Tibial artery (tissue), 4 donors: ENCODE measurements at regions not wholly inside any gene's neighbourhood (a gene's known extent, or its start where the extent isn't known, plus 50 kb on each side); places are given as distances from the start of the nearest gene placed in this dataset.

Experiments used
- DNase-seq, 2 donors: peaks; one replicate each; pipeline ENCODE4 v3.0.0-alpha.2; 2019
- H3K27ac ChIP-seq, 2 donors: fragments of 200-600 bp; sonication (generic) in 1 of 2; 1 replicate in 1 of 2; 2 replicates in 1 of 2; pipeline ENCODE4 v1.5.1; 2018 to 2019; ENCODE audit warnings: mild to moderate bottlenecking in 1 of 2
- H3K27me3 ChIP-seq, 2 donors: fragments of 200-600 bp; sonication (generic) in 1 of 2; one replicate each; pipeline versions ENCODE4 v1.5.1 to v1.6.0; 2016 to 2019
- H3K36me3 ChIP-seq, 3 donors: fragments of 200-600 bp; sonication (generic) in 2 of 3; one replicate each; pipeline ENCODE4 v1.5.1; 2016 to 2019; ENCODE audit warnings: mild to moderate bottlenecking in 2 of 3
- H3K4me1 ChIP-seq, 4 donors: fragments of 200-600 bp; sonication (generic) in 2 of 4; 1 replicate in 3 of 4; 2 replicates in 1 of 4; pipeline ENCODE4 v1.5.1; 2016 to 2019
- H3K4me3 ChIP-seq, 2 donors: fragments of 200-600 bp; sonication (generic) in 1 of 2; 1 replicate in 1 of 2; 2 replicates in 1 of 2; pipeline ENCODE4 v1.5.1; 2018 to 2019; ENCODE audit warnings: mild to moderate bottlenecking in 2 of 2
- H3K9me3 ChIP-seq, 3 donors: fragments of 200-600 bp; sonication (generic) in 1 of 3; one replicate each; pipeline ENCODE4 v1.5.1; 2016 to 2019
- intact Hi-C: fragments of 100-400 bp; cut with DNase I; formaldehyde crosslinking; loops from one replicate; pipeline ENCODE4 v1.15.0; 2023; ENCODE audit warnings: low total_unique reads
- TF ChIP-seq, protein P1 (sequence below), 2 experiments: fragments of 200-600 bp in 1 of 2; fragments of 450-650 bp in 1 of 2; IDR thresholded peaks; one replicate each; pipeline ENCODE4 v1.5.1; 2017 to 2019; ENCODE audit warnings: antibody characterized with exemption in 2 of 2, mild to moderate bottlenecking in 1 of 2, moderate library complexity in 1 of 2

DNA sequence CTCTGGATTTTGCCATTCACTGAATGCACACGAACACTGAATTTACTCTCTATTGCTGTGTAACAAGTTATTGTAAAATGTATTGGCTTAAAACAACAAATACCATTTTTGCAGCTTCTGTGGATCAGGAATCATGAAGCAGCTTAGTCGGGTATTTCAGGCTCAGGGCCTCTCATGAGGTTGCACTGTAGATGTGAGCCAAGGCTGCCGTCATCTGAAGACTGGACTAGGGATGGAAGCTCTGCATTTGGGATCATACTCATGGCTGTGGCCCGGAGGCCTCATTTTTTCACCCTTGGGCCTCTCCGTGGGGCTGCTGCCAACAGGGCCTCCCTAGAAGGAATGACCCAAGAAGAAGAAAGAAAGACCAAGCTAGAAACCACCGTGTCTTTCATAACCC lies 492.4 kb upstream of the CDH4 start:
- Histone ChIP-seq H3K36me3 (no peaks in the 10 kb centered on the region), H3K4me1 (no peaks in the 10 kb centered on the region), H3K27me3 (no peaks in the 10 kb centered on the region), H3K9me3 (no peaks in the 10 kb centered on the region), H3K4me3 (no peak overlapping the region), H3K27ac (no peak overlapping the region)
- intact Hi-C loops: no loop called here
- no peak for DNase-seq
- TF ChIP-seq, protein P1, sequence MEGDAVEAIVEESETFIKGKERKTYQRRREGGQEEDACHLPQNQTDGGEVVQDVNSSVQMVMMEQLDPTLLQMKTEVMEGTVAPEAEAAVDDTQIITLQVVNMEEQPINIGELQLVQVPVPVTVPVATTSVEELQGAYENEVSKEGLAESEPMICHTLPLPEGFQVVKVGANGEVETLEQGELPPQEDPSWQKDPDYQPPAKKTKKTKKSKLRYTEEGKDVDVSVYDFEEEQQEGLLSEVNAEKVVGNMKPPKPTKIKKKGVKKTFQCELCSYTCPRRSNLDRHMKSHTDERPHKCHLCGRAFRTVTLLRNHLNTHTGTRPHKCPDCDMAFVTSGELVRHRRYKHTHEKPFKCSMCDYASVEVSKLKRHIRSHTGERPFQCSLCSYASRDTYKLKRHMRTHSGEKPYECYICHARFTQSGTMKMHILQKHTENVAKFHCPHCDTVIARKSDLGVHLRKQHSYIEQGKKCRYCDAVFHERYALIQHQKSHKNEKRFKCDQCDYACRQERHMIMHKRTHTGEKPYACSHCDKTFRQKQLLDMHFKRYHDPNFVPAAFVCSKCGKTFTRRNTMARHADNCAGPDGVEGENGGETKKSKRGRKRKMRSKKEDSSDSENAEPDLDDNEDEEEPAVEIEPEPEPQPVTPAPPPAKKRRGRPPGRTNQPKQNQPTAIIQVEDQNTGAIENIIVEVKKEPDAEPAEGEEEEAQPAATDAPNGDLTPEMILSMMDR (IDR thresholded peaks at IDR 0.05): no peak

DNA sequence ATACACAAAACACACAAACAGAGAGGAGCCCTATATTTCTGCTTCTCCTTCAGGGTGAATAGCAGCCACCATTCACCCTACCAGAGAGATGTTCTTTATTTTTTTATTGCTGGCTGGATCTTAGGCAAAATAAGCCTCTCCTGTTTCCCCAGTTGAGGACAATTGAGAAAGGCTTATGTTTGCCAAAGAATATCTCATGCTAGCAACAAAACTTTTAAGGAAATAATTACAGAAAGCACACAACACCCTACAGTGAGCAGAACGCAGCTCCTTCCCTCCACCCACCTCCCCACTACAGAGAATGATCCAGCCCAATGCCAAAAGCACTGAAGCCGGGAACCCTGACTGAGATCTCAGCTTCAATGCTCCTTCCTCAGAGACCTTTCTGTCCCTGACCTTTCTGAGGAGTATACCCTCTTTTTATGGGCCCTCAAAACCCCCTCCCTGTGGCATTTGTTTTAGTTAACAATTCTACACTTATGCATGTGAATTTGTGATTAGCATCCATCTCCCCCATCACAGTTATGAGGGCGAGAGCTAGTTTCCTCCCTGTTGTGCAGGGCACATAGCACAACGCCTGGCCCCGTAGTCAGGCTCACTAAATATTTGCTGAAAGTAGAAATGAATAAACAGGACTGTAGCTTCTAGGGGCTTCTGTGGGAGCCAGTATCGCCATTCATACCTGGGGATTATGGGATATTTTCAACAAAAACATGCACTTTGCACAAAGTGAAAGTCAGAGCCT lies 491.6 kb upstream of the CDH4 start:
- Histone ChIP-seq H3K27me3 (no peaks in the 10 kb centered on the region), H3K4me1 (no peaks in the 10 kb centered on the region), H3K4me3 (no peak overlapping the region), H3K36me3 (no peaks in the 10 kb centered on the region), H3K27ac (no peak overlapping the region), H3K9me3 (no peaks in the 10 kb centered on the region)
- intact Hi-C loops: no loop called here
- TF ChIP-seq, protein P1 (IDR thresholded peaks at IDR 0.05): no peak
- DNase-seq: no peak

DNA sequence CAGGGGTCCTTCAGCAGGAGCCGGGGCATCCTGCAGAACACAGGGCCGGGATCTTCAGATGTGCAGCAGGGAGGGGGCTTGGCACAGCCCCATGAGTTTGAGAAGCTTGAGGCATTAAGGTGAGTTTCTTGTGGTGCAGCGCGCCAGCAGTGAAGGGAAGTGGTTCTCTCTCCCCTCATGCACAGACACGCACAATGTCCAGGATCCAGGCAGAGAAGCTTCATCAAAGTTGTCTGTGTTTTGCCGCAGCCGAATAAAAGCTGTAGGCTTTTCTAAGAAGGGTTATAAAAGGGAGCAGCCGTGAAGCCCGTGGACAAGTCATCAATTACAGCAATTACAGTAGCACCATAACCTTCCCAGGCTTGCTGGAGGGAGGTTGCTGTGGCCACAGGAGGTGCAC lies 491.0 kb upstream of the CDH4 start:
- no peak for DNase-seq
- H3K9me3 ChIP-seq: no peaks in the 10 kb centered on the region
- no peak overlapping the region for H3K4me3 ChIP-seq
- H3K36me3 ChIP-seq: no peaks in the 10 kb centered on the region
- no peaks in the 10 kb centered on the region for H3K27me3 ChIP-seq
- H3K27ac ChIP-seq: no peak overlapping the region
- TF ChIP-seq, protein P1 (IDR thresholded peaks at IDR 0.05): no peak
- H3K4me1 ChIP-seq: no peaks in the 10 kb centered on the region
- intact Hi-C loops: no loop called here

DNA sequence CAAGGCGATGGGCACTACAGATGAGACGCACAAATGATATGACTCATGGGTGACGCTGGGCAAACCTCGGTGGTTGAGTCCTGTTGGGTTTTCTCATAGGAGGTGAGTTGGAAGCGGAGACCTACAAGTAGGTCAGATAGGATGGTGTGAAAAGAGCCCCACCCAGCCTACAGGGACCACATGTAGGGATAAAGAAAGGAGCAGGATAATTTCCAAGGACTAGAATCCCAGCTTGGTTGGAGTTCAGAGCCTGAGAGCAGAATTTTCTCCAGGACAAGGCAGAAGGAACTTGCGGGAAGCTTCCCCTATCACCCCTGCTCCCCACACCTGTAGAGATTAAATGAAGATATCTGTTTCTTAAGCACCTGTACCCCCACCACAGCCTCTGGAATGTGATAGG lies 489.7 kb upstream of the CDH4 start:
- DNase-seq: no peak
- intact Hi-C loops: no loop called here
- Histone ChIP-seq H3K27ac (no peak overlapping the region), H3K4me1 (no peaks in the 10 kb centered on the region), H3K27me3 (no peaks in the 10 kb centered on the region), H3K4me3 (no peak overlapping the region), H3K9me3 (no peaks in the 10 kb centered on the region), H3K36me3 (no peaks in the 10 kb centered on the region)
- TF ChIP-seq, protein P1 (IDR thresholded peaks at IDR 0.05): no peak

DNA sequence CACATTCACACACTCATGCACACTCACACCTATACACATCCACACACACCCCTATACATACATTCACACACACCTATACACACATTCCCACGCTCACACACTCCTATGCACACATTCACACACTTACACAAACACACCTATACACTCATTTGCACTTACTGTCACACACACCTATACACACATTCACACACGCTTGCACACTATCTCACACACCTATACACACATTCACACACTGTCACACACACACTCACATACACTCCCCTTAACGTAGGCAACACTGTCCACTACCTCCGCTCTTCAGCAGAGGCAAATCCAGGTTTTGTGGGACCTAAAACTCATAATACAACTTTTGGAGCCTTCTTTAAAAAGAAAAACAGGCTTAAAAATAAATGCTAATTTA lies 487.7 kb upstream of the CDH4 start:
- intact Hi-C loops: no loop called here
- no peak overlapping the region for H3K27ac ChIP-seq
- H3K4me1 ChIP-seq: no peaks in the 10 kb centered on the region
- no peaks in the 10 kb centered on the region for H3K27me3 ChIP-seq
- H3K9me3 ChIP-seq: no peaks in the 10 kb centered on the region
- TF ChIP-seq, protein P1 (IDR thresholded peaks at IDR 0.05): no peak
- no peak overlapping the region for H3K4me3 ChIP-seq
- no peaks in the 10 kb centered on the region for H3K36me3 ChIP-seq
- no peak for DNase-seq

DNA sequence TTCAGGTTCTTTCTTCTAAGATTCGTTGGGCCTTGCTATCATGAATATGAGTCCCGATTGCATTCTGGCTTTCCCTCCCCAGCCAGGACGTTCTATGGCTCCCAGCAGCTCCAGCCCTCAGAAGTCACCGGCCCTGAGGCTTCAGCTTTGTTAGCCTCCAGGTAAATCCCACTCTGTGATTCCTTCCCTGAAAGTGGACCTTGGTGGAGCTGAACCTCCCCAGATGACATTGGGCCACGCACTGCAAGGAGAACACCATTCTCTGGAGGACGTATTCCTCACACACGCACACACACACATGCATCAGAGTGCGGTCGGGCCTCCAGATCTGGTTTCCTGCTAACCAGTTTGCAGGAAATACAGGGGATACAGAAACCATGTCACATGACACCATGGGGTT lies 487.3 kb upstream of the CDH4 start:
- intact Hi-C loops: no loop called here
- Histone ChIP-seq H3K9me3 (no peaks in the 10 kb centered on the region), H3K4me3 (no peak overlapping the region), H3K36me3 (no peaks in the 10 kb centered on the region), H3K27me3 (no peaks in the 10 kb centered on the region), H3K4me1 (no peaks in the 10 kb centered on the region), H3K27ac (no peak overlapping the region)
- TF ChIP-seq, protein P1 (IDR thresholded peaks at IDR 0.05): no peak
- DNase-seq: no peak
